NCI-H526 treated with DMSO at 0.1 percent for 48 hours (cell line): ENCODE measurements at regions not wholly inside any gene's neighbourhood (a gene's known extent, or its start where the extent isn't known, plus 50 kb on each side); places are given as distances from the start of the nearest gene placed in this dataset.

ENCODE experiments used
- DNase-seq: peaks from one replicate; lab custom pipeline; 2025; lab: John Stamatoyannopoulos, UW

DNA sequence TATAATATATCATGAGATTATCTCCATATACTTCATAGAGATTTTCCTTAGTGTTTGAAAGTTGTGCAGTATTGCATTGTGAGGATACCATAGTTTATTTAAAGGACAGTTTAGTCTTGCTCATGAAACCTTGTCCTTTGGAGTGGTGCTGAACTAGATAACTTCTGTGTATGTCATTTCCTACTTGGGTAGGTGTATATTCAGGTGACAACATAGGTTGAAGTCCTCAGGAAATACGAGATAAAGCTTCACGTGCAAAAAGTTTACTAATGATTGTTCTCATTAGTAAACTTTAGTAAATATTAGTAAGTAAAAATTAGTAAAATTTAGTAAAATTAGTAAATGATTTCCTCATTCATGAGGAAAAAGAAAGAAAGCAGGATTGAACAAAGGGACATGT, 521.3 kb upstream of the LRRC4C start:
- no peak for DNase-seq

DNA sequence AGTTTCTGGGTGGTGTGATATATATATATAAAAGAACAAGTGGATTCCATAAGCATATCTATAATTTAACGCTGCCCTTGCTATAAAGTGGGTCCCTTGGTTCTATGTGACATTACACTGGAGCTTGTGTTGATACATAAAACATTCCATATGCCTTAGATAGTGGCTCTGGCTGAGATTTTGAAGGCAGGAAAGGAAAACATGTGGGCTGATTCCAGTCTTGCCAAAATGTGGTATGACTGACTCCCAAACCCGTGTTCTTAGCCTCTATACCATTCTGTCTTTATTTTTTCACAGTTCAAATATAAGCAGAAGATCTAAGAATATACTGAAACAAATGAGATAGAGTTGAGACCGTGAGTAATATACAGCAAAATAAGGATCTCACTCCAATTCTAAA, 522.8 kb upstream of the LRRC4C start:
- no peak for DNase-seq

DNA sequence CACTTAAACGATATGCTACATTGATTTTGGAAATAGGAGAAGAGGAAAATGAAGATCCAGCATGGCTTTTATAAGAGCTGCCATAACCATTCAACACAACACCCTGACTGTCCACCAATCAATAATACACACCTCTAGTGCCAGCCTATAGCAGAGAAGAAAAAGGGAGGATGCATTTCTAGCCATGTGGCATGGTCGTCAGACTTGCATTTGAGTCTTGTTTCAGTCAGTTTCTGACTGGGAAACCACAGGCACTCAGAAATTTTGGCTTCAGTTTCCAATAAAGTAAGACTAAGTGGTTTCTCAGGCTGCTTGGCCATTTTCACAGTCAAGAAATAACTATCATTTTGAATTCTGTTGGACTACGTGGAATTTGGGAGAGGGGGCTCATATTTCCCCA, 523.5 kb upstream of the LRRC4C start:
- DNase-seq: no peak

DNA sequence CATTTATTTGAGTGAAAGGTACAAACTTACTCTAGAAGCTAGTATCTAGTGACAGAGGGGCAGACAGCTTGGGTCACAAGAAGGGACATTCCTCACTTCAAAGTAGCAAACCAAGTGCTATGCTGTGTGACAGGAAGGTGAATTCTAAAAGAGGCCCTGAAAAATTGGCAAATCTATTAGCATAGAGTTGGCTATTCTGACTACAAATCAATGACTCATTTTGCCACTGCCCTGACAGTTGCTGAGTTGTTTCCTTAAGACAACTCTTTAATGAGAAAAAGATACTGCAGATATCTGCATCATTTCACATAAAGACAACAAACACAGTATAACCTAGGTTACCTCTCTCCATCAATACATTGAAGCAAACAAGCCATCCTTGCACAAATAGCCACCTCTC, 524.0 kb upstream of the LRRC4C start:
- no peak for DNase-seq

DNA sequence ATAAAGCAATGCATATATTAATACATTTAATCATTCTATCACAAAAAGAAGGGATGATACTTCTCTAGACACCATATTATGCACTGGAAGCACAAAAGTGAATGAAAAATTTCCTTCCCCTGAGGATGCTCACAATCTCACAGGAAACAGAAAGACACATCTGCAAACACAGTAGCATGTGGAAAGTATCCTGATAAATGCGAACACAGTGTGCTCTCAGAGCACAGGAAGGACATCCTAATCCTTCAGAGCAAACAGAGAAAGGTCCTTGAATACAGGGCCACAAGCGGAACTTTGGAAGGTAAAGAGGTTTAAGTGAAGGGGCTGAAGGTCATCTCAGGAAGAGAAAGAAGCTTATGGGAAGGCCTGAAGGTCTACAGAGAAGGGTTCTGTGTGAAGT, 524.6 kb upstream of the LRRC4C start:
- DNase-seq: no peak

DNA sequence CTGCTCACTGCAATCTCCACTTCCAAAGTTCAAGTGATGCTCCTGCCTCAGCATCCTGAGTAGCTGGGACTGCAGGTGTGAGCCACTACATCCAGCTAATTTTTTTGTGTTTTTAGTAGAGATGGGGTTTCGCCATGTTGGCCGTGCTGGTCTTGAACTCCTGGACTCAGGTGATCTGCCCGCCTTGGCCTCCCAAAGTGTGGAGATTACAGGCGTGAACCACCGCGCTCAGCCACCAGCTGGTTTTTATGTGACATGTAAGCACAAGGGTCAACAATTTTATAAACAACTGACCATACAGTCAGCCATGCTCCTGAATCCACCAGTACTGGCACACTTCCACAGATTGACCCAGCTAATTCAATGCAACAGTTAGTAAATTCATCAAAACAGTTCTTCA, 526.3 kb upstream of the LRRC4C start:
- no peak for DNase-seq

DNA sequence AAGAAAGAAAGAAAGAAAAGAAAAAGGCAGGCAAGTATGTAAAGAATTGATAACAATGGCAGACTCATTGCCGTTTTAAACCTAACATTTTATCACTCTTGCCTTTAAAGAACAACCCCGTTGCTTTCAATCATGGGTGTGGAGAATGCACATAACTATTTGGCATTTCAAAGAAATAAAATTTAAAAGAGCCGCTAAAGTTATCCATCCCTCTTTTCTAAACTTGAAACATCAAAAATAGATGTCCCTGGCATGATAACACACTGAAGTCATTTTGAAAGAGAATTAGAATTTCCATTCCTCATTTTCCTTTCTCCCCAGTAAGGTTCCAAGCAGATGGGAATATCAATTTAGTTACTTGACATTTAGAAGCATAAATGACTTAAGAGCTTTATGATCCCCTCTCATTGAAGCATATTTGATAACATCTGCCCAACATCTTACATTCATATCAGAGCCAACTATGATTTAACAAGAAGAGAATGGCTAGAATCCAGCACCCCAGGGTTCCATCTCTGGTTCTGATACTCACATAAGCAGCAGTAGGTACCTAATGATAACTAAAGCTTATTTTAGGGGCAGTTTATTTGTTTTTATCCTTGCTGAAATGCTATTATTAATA, 529.6 kb upstream of the LRRC4C start:
- DNase-seq: no peak

DNA sequence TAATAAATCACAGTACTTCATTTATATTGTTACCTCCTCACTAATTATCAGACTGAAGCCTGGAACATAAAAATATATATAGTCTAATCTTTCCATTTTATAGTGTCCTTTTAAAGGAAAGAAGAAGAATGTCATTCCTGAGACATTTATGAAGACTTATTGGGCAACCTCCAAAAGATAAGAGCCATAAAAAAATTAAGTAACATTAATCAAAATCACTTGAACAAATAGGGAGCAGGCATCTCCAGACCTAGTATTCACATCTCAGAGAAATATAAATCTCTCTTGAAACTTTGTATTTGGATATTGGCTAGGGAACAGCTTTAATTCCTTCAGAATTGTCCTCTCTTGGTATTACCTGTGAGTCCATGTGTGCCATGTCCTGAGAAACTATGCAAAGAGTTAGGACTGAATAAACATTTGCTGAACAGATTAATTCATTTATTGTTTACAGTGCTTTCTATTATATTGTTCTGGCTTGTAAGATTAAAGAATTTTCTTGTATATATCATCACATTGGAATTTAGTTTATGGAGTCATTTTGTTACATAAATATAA, 530.5 kb upstream of the LRRC4C start:
- DNase-seq: no peak

DNA sequence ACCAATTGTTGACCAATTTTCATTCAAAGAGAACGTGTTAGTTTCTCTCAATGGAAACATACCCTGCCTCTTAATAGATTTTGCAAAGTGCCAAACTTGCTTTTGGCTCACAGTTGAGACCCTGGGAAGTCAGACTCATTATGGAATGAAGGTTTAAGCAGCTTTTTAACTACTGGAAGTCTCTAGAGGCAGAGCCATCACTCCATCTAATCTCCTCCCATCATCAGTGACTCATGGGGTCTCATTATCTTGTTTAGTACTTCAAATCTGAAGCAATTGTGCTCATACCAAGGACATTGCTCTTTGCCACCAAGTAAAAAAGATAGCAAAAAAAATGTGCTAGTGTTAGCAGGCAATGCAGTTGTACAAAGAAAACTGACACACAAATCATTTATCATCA, 537.1 kb upstream of the LRRC4C start:
- DNase-seq: no peak

DNA sequence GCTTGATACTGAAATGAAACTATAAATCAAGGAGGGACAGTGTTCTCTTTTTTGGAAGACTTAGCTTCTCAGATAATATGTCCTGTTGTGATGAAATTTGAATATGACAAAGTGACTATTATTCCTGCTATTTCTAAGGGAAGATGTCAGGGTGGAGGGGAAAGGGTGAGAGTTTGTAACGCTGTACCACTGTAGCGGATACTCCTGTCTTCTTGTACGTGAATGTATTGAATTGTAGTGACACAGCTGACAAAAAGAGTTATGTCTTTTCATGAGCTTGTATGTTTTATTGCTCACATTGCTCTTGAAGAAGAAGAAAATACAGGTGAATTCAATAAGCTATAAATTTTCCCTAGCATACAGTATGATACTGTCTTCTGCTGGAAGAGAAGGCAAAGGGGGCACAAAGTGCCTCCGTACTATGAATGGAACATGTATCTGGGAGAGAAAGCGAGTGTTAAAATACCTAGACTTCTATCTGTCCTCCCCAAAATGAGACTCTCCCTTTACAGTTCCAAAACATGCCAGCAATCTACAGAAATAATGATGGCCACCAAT, 538.5 kb upstream of the LRRC4C start:
- DNase-seq: no peak

DNA sequence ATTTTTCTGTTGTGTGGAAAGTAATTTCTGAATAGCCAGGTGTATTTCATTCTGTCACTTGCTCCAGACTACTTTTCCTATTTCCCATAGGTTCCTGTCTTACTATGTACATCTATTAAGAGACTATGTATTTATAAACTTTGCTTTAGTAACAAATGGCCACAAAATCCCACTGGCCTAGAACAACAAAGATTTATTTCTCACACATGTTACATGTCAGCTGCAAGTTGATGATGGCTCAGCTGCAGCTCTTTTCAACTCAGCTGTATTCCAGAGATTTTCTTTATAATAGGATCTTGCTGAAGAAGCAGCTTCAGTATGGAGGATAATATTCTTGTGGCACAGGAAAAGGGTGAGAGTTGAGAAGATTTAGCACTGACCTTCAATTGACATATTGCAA, 539.6 kb upstream of the LRRC4C start:
- DNase-seq: no peak

DNA sequence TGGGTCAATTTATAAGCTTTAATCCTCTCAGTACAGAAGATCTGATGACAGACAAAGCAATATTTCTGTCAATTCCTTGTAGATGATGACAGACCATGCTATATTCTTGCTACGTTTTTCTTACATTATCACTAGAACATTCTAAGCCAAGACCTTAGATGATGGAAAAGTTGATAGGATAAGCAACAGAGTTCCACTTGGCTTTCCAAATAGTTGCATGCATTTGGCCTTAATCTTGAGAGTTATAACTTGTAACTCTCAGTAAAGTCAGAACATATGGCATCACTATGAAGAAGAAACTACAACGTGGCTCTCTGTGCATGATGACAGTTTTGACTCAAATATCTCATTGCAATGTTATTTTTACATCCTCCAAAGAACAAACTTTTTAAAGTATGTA, 544.3 kb upstream of the LRRC4C start:
- no peak for DNase-seq

DNA sequence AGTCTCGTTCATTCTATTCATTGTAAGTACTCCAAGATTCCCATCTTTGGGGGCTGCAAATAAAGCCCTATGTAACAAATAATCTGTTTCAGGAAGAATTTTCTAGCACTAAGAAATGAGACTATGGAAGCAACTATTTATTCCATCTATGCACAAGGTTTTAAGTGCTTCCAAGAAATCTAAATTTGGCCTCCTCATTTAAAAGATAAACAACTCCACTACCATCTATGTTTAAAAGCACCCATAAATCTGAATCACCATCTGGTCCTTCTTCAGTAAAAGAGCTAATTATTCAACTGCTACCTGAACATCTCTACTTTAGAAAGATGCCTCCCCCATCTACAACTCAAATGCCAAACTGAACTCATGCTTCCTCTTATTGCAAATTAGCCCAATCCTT, 547.3 kb upstream of the LRRC4C start:
- no peak for DNase-seq

DNA sequence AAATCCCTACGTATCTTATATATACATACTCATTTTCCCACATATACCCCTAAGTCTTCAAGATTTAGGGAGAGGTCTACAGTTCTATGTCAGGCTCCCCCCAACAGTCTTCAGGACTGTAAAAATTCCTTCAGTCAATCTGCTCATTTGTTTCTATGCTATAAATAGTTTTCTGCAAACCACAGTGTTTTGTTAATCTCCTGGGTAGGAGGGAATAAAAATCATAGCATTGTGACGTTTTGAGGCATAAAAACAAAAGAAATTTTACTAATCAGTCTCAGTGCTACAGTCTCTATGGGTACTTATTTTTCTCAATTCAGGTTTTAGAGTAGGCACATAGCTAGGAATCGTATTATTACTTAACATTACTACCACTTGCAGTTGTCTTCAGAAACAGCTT, 552.8 kb upstream of the LRRC4C start:
- no peak for DNase-seq

DNA sequence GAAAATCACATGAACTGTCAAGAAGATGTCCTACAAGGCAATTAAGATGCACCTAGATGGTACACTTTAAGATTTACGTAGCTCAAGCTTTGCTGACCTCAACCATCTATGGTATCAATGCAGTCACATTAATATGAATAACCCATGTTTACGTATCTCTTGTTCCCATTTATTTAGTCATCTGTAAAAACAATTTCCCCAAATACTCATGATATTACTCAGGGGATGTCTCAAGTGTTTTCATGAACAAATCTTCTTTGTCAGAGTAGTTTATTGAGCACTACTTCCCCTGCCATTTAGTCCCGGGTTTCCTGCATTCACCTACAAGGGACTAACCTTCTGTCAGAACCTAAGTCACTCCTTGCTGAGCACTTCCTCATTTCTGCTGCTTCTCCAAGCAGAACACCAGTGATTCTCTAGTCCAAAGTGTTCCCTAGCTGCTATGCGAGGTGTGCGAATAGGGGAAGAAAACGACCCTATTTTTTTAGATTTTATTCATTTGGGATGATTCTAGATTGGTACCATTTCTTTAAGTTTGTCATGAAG, 554.3 kb upstream of the LRRC4C start:
- no peak for DNase-seq

DNA sequence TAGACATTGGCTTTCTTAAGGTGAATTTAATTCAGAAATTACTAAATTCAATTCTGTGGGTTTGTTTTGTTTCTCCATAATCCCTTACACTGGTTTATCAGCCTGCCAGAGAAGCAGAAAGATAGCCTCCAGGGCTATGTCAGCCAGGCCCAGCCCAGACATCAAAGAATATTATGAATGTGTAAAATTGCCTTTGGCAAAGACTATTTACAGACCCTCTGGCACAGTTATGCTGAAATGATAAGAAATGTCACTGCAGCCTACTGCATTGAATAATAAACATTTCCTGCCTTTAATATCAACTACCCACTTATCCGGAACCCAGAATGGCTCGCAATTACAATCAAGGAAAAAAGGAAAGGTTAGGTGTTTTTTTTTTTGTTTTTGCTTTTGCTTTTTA, 562.5 kb upstream of the LRRC4C start:
- DNase-seq: no peak

DNA sequence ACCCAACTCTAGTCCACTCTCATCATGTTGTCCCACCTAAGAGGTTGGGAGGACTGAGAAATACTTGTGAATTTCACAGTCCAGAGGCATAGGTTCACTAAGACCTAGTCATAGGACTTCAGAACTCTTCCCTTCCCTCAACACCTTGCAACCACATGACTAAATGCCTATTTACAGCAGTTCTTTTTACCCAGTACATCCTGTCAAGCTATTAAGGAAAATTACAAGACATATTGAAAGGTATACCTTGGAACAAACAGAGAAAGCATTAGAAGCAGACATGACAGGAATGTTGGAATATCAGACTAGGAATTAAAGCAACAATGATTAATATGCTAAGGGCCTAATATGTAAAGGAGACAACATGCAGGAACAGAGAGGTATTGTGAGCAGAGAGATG, 563.8 kb upstream of the LRRC4C start:
- DNase-seq: no peak

DNA sequence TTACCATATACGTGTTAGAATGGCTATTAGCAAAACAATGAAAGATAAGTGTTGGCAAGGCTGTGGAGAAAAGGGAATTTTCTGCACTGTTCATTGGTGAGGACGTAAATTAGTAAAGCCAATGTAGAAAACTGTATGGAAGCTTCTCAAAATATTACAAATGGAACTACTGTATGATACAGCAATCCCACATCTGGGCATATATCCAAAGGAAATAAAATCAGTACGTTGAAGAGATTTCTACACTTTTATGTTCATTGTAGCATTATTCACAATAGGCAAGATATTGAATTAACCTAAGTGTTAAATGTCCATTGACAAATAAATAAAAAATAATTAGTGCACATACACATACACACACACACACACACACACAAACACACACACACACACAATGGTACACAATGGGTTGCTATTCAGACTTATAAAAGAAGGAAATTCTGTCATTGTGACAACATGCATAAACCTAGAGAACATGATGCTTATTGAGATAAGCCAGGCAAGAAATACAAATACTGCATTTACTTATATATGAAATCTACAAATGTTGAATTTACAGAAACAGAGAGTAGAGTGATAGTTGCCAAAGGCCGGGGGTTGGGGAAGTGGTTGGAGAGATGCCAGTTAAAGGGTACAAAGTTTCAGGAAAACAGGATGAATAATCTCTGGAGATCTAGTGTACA, 565.8 kb upstream of the LRRC4C start:
- DNase-seq: no peak

DNA sequence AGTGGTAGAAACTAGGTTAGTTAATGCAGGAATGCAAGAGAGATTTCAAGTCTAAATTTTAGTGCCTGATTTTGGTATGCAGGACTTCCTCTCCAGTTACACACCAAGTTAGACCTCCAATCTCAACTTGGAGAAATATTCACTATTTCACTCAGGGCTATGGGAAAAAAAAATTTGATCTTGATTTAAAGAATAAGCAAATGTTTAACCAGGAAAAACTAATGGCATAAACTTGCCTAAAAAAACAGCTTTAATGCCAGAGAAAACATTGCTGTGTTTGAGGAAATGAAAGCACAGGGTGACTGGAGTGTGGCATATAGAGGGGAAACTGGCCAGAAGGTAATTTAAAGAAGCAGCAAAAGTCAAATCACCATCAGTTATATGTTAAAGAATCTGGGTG, 575.4 kb upstream of the LRRC4C start:
- no peak for DNase-seq

DNA sequence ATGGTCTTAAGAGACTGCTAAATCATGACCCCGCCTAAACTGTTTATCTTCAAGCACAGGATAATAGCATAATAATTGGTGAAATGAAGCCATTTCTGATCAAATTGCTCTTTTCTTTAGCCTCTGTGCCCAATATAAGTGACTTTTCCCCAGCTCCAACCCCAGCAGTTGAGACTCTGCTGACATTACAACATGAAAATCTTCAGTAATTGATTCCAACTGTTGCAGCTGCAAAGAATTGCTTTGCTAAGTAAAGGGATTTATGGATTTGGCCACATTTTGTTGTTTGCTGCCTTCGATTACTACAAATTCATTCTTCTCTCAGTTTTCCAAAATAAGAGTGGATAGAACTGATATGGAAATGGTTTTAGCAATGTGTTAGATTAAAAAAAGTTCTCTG, 576.7 kb upstream of the LRRC4C start:
- no peak for DNase-seq

DNA sequence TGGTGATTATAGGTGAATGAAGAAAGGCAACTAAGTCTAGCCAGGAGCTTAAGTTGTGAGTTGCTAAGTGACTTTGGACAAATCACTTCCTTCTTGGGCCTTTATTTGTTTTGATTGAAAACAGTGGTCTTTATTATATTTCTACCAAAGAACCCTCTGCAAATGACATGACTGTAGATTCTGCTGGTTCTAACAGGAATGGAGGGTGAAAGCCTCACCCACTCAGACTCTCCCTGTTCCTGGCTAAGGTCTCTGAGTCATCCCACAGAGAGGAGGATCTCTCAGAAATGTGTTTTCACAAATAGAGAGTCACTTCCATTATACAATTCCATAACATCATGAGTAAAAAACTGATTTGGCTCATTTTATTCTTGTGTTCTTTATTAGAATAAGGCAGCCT, 583.9 kb upstream of the LRRC4C start:
- no peak for DNase-seq

DNA sequence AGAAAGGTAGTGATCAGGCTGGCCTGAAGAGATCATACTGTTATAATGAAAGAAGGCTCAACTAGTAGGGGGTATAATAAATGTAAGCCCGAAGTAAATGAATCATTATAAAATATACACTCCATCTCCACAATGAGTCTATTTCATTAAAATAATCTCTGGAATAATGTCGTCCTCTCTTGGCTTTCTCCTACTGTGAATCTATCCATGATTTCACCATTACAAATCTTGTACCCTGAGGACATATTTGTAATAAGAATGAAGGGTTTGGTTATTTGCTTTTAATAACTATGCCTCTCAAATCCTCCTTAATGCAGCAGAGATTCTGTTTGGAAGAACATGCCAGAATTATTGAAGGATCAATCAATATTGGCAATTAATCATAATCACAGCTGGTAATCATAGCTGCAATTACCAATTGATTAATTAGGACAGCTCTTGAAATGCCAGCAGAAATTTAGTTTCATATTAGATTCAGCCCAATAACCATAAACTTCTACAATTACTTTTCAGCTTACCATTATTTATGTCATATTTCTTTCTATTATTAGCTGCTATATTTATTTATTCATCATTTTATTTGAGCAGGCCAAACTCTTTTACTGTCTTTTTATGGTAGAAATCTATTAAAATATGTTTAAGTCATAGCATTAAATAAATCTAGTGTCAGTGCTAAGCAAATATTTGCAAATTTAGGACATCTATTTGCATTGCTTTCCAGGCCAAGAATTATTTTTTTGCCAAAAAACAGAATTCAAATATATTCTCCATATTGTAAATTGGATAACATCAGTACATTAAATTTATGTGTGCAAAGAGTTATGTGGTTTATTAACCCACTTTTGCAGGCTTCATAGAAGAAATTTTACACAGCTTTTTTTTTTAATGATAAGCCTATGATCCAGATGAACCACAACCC, 588.4 kb upstream of the LRRC4C start:
- DNase-seq: no peak
